SK-MEL-5 (cell line): ENCODE measurements at regions not wholly inside any gene's neighbourhood (a gene's known extent, or its start where the extent isn't known, plus 50 kb on each side); places are given as distances from the start of the nearest gene placed in this dataset.

ENCODE experiments used
- DNase-seq: peaks from one replicate; pipeline ENCODE4 v3.0.0-alpha.2; 2016; ENCODE audit warnings: low read depth, low spot score
- in situ Hi-C: cut with HindIII; loops from 2 replicates; pipeline ENCODE4 v1.10.0; 2016; ENCODE audit warnings: low sequenced_read_pairs, high pct_unique_total_duplicates, low pct_unique_long_range_greater_than_20kb

GRCh38 chr3:194787650-194788049 is 102.0 kb downstream of the FAM43A start:
- DNase-seq = no peak
- in situ Hi-C loops = no loop called here

GRCh38 chr3:194792368-194792767 is 106.7 kb downstream of the FAM43A start:
- DNase-seq = no peak
- in situ Hi-C loops = no loop called here

- in situ Hi-C loops = no loop called here
Observed at GRCh38 chr3:194797555-194798250, 112.0 kb downstream of the FAM43A start.

GRCh38 chr3:194798486-194798885 is 112.8 kb downstream of the FAM43A start:
- in situ Hi-C loops = no loop called here
- DNase-seq = no peak

More at GRCh38 chr3:194797555-194798250, 112.0 kb downstream of the FAM43A start:
- DNase-seq = no peak

GRCh38 chr3:194800002-194800401 is 114.3 kb downstream of the FAM43A start:
- in situ Hi-C loops = no loop called here
- DNase-seq = no peak

- DNase-seq = no peak
- in situ Hi-C loops = no loop called here
Observed at GRCh38 chr3:194801461-194802432, 116.1 kb downstream of the FAM43A start.

- DNase-seq = no peak
- in situ Hi-C loops = no loop called here
Observed at GRCh38 chr3:194804796-194805195, 119.1 kb downstream of the FAM43A start.

- in situ Hi-C loops = no loop called here
- DNase-seq = no peak
Observed at GRCh38 chr3:194805546-194805945, 119.9 kb downstream of the FAM43A start.

- peak; percentile 65 for DNase-seq
- in situ Hi-C loops = no loop called here
Observed at GRCh38 chr3:194806991-194807630, 121.4 kb downstream of the FAM43A start.

GRCh38 chr3:194808640-194809097 is 123.0 kb downstream of the FAM43A start:
- in situ Hi-C loops = no loop called here
- no peak for DNase-seq

GRCh38 chr3:194809382-194809781 is 123.7 kb downstream of the FAM43A start:
- in situ Hi-C loops = no loop called here
- DNase-seq = no peak

GRCh38 chr3:194810076-194810475 is 124.4 kb downstream of the FAM43A start:
- in situ Hi-C loops = no loop called here
- DNase-seq = no peak

GRCh38 chr3:194811118-194811517 is 125.4 kb downstream of the FAM43A start:
- in situ Hi-C loops = no loop called here
- DNase-seq = no peak

- in situ Hi-C loops = no loop called here
- DNase-seq = no peak
Observed at GRCh38 chr3:194812176-194812575, 126.5 kb downstream of the FAM43A start.

GRCh38 chr3:194814878-194815357 is 129.2 kb downstream of the FAM43A start:
- DNase-seq = peak; percentile 86
- in situ Hi-C loops = no loop called here

GRCh38 chr3:194816748-194817591 is 131.3 kb downstream of the FAM43A start:
- in situ Hi-C loops = no loop called here
- no peak for DNase-seq

GRCh38 chr3:194817592-194817930 is 131.9 kb downstream of the FAM43A start:
- in situ Hi-C loops = no loop called here
- no peak for DNase-seq
